ENCODE measurements at regions not wholly inside any gene's neighbourhood (a gene's known extent, or its start where the extent isn't known, plus 50 kb on each side); places are given as distances from the start of the nearest gene placed in this dataset.

DNA sequence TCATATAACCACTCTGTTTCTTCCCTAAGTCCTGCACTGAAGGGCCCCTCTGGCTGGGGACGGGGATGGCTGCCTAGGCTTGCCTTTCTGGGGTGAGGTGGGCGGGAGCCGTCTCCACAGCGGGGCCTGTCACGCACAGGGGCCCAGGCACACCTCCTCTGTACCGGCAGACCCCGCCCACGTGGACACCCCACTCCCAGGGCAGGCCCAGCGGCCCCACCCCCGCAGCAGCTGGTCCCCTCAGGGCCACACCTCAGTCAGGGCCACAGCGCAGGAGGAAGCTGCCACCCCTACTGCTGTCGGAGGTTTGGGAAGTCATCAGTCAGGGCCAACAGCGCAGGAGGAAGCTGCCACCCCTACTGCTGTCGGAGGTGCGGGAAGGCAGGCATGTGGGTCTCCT lies 257.6 kb upstream of the RAB6C start:
- TF ChIP-seq EZH2 (IDR thresholded peaks at IDR 0.05; ENCODE audit: low read length, missing control alignments) (no peak), CTCF (conservative IDR thresholded peaks at IDR 0.05 in 1 of 2, IDR thresholded peaks at IDR 0.05 in 1 of 2; ENCODE audit: low read depth in 1 of 2, low read length in 2 of 2) (no peak)
- no peak overlapping the region for H2AFZ ChIP-seq (ENCODE audit: low read length)

DNA sequence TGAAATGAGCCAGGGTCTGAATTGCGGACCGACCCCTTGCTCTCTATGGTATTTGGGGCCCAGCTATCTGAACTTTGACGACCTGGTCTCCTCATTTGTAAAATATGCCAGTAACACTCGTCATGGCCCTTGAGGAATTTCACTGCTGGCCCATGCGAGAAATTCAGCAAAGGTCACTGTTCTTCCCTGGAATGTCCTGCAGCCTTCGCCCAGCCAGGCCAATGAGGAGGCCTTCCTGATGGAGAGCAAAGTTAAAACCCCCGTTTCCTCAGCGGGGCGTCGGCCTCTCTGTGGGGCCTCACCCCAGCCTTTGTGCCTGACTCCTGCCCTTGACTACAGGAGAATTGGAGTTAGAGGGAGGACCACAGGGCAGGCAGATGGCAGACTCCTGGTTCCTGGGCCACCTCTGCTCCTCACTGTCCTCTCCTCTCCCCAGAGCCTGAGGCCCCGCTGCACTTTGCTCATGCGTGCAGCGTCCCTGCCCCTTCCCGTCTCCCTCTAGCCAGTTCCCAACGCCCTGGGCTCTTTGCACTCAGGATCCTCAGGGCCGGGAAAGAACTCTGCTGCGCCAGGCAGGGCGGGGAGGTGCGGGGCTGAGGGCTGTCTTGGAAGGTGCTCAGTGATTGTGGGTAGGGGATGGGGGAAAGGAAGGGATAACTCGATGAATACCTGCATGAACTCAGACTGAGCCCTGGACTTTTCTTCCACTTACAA lies 257.0 kb upstream of the RAB6C start:
- H3K4me3 ChIP-seq (replicated peaks in 1 of 4; ENCODE audit: control extremely low read depth in 1 of 4, insufficient read depth in 1 of 4, low read depth in 3 of 4, low read length in 4 of 4), result no peak overlapping the region
- no peak overlapping the region for H3K4me2 ChIP-seq (ENCODE audit: extremely low read depth, insufficient read depth, low read length)
- DNase-seq (ENCODE audit: low read depth in 2 of 2), result no peak
- H2AFZ ChIP-seq (ENCODE audit: low read length), result no peak overlapping the region
- no peaks in the 10 kb centered on the region for H3K4me1 ChIP-seq (ENCODE audit: control insufficient read depth, extremely low read depth, insufficient read depth, low read length)
- no peaks in the 10 kb centered on the region for H4K20me1 ChIP-seq (ENCODE audit: control insufficient read depth, extremely low read depth, insufficient read depth, low read length)
- no peaks in the 10 kb centered on the region for H3K27me3 ChIP-seq (ENCODE audit: control insufficient read depth, insufficient read depth, low read length)
- no peaks in the 10 kb centered on the region for H3K79me2 ChIP-seq (ENCODE audit: control insufficient read depth, insufficient read depth, low read length)
- no peak overlapping the region for H3K27ac ChIP-seq (ENCODE audit: insufficient read depth, low read length)
- no peaks in the 10 kb centered on the region for H3K9me3 ChIP-seq (ENCODE audit: control insufficient read depth, insufficient read depth, low read depth, low read length)
- no peaks in the 10 kb centered on the region for H3K36me3 ChIP-seq (ENCODE audit: control insufficient read depth, insufficient read depth, low read length)
- TF ChIP-seq EZH2 (IDR thresholded peaks at IDR 0.05; ENCODE audit: low read length, missing control alignments), result no peak
- TF ChIP-seq CTCF (conservative IDR thresholded peaks at IDR 0.05 in 1 of 2, IDR thresholded peaks at IDR 0.05 in 1 of 2; ENCODE audit: low read depth in 1 of 2, low read length in 2 of 2), result no peak
- H3K9ac ChIP-seq (ENCODE audit: insufficient read depth, low read length), result no peak overlapping the region

More for the DNA sequence above, 257.6 kb upstream of the RAB6C start:
- no peaks in the 10 kb centered on the region for H3K4me1 ChIP-seq (ENCODE audit: control insufficient read depth, extremely low read depth, insufficient read depth, low read length)
- no peaks in the 10 kb centered on the region for H3K9me3 ChIP-seq (ENCODE audit: control insufficient read depth, insufficient read depth, low read depth, low read length)
- H3K36me3 ChIP-seq (ENCODE audit: control insufficient read depth, insufficient read depth, low read length), result no peaks in the 10 kb centered on the region
- H3K4me3 ChIP-seq (replicated peaks in 1 of 4; ENCODE audit: control extremely low read depth in 1 of 4, insufficient read depth in 1 of 4, low read depth in 3 of 4, low read length in 4 of 4), result no peak overlapping the region
- no peak for DNase-seq (ENCODE audit: low read depth in 2 of 2)
- no peak overlapping the region for H3K9ac ChIP-seq (ENCODE audit: insufficient read depth, low read length)
- no peak overlapping the region for H3K4me2 ChIP-seq (ENCODE audit: extremely low read depth, insufficient read depth, low read length)
- H4K20me1 ChIP-seq (ENCODE audit: control insufficient read depth, extremely low read depth, insufficient read depth, low read length), result no peaks in the 10 kb centered on the region
- no peaks in the 10 kb centered on the region for H3K27me3 ChIP-seq (ENCODE audit: control insufficient read depth, insufficient read depth, low read length)
- H3K79me2 ChIP-seq (ENCODE audit: control insufficient read depth, insufficient read depth, low read length), result no peaks in the 10 kb centered on the region
- no peak overlapping the region for H3K27ac ChIP-seq (ENCODE audit: insufficient read depth, low read length)

GRCh38 chr2:129723277-129724020 lies 256.0 kb upstream of the RAB6C start:
- Histone ChIP-seq H3K36me3 (ENCODE audit: control insufficient read depth, insufficient read depth, low read length) (no peaks in the 10 kb centered on the region), H3K79me2 (ENCODE audit: control insufficient read depth, insufficient read depth, low read length) (no peaks in the 10 kb centered on the region), H3K4me1 (ENCODE audit: control insufficient read depth, extremely low read depth, insufficient read depth, low read length) (no peaks in the 10 kb centered on the region), H3K9me3 (ENCODE audit: control insufficient read depth, insufficient read depth, low read depth, low read length) (no peaks in the 10 kb centered on the region), H3K4me2 (ENCODE audit: extremely low read depth, insufficient read depth, low read length) (no peak overlapping the region), H3K27me3 (ENCODE audit: control insufficient read depth, insufficient read depth, low read length) (no peaks in the 10 kb centered on the region), H3K9ac (ENCODE audit: insufficient read depth, low read length) (no peak overlapping the region), H3K27ac (ENCODE audit: insufficient read depth, low read length) (no peak overlapping the region), H2AFZ (ENCODE audit: low read length) (no peak overlapping the region), H4K20me1 (ENCODE audit: control insufficient read depth, extremely low read depth, insufficient read depth, low read length) (no peaks in the 10 kb centered on the region), H3K4me3 (replicated peaks in 1 of 4; ENCODE audit: control extremely low read depth in 1 of 4, insufficient read depth in 1 of 4, low read depth in 3 of 4, low read length in 4 of 4) (no peak overlapping the region)
- TF ChIP-seq CTCF (conservative IDR thresholded peaks at IDR 0.05 in 1 of 2, IDR thresholded peaks at IDR 0.05 in 1 of 2; ENCODE audit: low read depth in 1 of 2, low read length in 2 of 2) (no peak), EZH2 (IDR thresholded peaks at IDR 0.05; ENCODE audit: low read length, missing control alignments) (no peak)
- DNase-seq (ENCODE audit: low read depth in 2 of 2), result no peak
